ENCODE measurements at regions not wholly inside any gene's neighbourhood (a gene's known extent, or its start where the extent isn't known, plus 50 kb on each side); places are given as distances from the start of the nearest gene placed in this dataset.

- intact Hi-C loops (cut with micrococcal nuclease; ENCODE audit: unreplicated experiment), result no loop called here
These were observed 206.8 kb upstream of the LYZL1 start for GRCh38 chr10:29081951-29082685.

GRCh38 chr10:29083096-29083495 lies 205.8 kb upstream of the LYZL1 start:
- DNase-seq (ENCODE audit: low read depth, low spot score) (no peak), ATAC-seq (no peak)
- no peaks in the 10 kb centered on the region for H3K27me3 ChIP-seq (ENCODE audit: control insufficient read depth, insufficient read depth, low read length)
- H3K36me3 ChIP-seq (ENCODE audit: control insufficient read depth, insufficient read depth, low read length), result no peaks in the 10 kb centered on the region
- no peak overlapping the region for H3K27ac ChIP-seq (ENCODE audit: low read length)
- ChIA-PET POLR2A (no interaction called here), CTCF (no interaction called here)
- intact Hi-C loops (cut with micrococcal nuclease; ENCODE audit: unreplicated experiment), result no loop called here
- H3K4me1 ChIP-seq (ENCODE audit: control insufficient read depth, insufficient read depth, low read length), result no peaks in the 10 kb centered on the region
- BruUV-seq (replicated peaks), result no TSS peak
- in situ Hi-C loops (cut with HindIII; ENCODE audit: low pct_unique_long_range_greater_than_20kb, low sequenced_read_pairs), result no loop called here
- no peak for TF ChIP-seq TCF7L2 (IDR thresholded peaks at IDR 0.05; ENCODE audit: low read depth, low read length)
- no peak for TF ChIP-seq SIN3A (IDR thresholded peaks at IDR 0.05; ENCODE audit: borderline replicate concordance, insufficient read depth, low read depth, low read length)
- no peak for TF ChIP-seq REST (IDR thresholded peaks at IDR 0.05; ENCODE audit: insufficient read depth in 1 of 2, low read depth in 2 of 2, low read length in 1 of 2)
- no peak for TF ChIP-seq POLR2AphosphoS5 (IDR thresholded peaks at IDR 0.05; ENCODE audit: low read depth, low read length)
- TF ChIP-seq CTCF (IDR thresholded peaks at IDR 0.05), result no peak
- no peak overlapping the region for H3K4me3 ChIP-seq (ENCODE audit: low read depth in 2 of 2, low read length in 2 of 2)
- H3K9me3 ChIP-seq (ENCODE audit: control insufficient read depth, insufficient read depth, low read depth, low read length), result no peaks in the 10 kb centered on the region

More at GRCh38 chr10:29081951-29082685, 206.8 kb upstream of the LYZL1 start:
- no peaks in the 10 kb centered on the region for H3K36me3 ChIP-seq (ENCODE audit: control insufficient read depth, insufficient read depth, low read length)
- in situ Hi-C loops (cut with HindIII; ENCODE audit: low pct_unique_long_range_greater_than_20kb, low sequenced_read_pairs), result no loop called here
- no peaks in the 10 kb centered on the region for H3K9me3 ChIP-seq (ENCODE audit: control insufficient read depth, insufficient read depth, low read depth, low read length)
- DNase-seq (ENCODE audit: low read depth, low spot score) (no peak), ATAC-seq (no peak)
- H3K27ac ChIP-seq (ENCODE audit: low read length), result no peak overlapping the region
- no TSS peak for BruUV-seq (replicated peaks)
- ChIA-PET CTCF (no interaction called here), POLR2A (no interaction called here)
- no peaks in the 10 kb centered on the region for H3K27me3 ChIP-seq (ENCODE audit: control insufficient read depth, insufficient read depth, low read length)
- TF ChIP-seq SIN3A (IDR thresholded peaks at IDR 0.05; ENCODE audit: borderline replicate concordance, insufficient read depth, low read depth, low read length) (no peak), CTCF (IDR thresholded peaks at IDR 0.05) (no peak), TCF7L2 (IDR thresholded peaks at IDR 0.05; ENCODE audit: low read depth, low read length) (no peak), POLR2AphosphoS5 (IDR thresholded peaks at IDR 0.05; ENCODE audit: low read depth, low read length) (no peak), REST (IDR thresholded peaks at IDR 0.05; ENCODE audit: insufficient read depth in 1 of 2, low read depth in 2 of 2, low read length in 1 of 2) (no peak)
- no peaks in the 10 kb centered on the region for H3K4me1 ChIP-seq (ENCODE audit: control insufficient read depth, insufficient read depth, low read length)
- no peak overlapping the region for H3K4me3 ChIP-seq (ENCODE audit: low read depth in 2 of 2, low read length in 2 of 2)

Data from Panc1 (cell line).